MM.1S (cell line): ENCODE measurements at regions not wholly inside any gene's neighbourhood (a gene's known extent, or its start where the extent isn't known, plus 50 kb on each side); places are given as distances from the start of the nearest gene placed in this dataset.
"Not testable (repeated sequence)": the region's sequence is repeated elsewhere in the genome, so short reads cannot be mapped to it uniquely, and the experiment has no call there.

Source experiments
- CTCF ChIP-seq: fragments of 300-600 bp; sonication (generic); IDR thresholded peaks from 2 replicates; pipeline ENCODE4 v1.5.1; 2016; ENCODE audit warnings: antibody characterized with exemption, low read length, mixed read lengths
- EZH2phosphoT487 ChIP-seq: fragments of 300-600 bp; sonication (generic); IDR thresholded peaks from 2 replicates; pipeline ENCODE4 v1.6.1; 2018; ENCODE audit warnings: antibody characterized with exemption, low read length

DNA sequence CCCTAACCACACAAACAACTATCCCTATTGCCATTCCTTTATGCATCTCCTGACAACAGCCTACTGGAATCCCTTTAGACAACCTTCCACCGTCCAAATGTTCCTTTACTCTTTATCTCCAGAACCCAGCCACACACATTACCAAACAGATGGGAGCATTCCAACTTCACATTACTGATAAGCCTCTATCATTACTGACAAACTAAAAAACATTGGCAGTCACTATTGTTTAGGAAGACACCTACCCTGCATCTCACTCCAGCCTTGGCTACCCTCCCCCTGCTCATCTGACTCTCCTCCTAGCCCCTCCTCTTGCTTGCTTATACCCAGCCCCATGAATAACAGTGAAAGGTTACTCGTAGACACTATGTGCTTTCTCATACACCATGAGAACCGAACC, 130.3 kb upstream of the ATF7IP start:
- not testable (repeated sequence) for TF ChIP-seq CTCF, EZH2phosphoT487
